Fibroblast of lung (primary cell): ENCODE measurements at regions not wholly inside any gene's neighbourhood (a gene's known extent, or its start where the extent isn't known, plus 50 kb on each side); places are given as distances from the start of the nearest gene placed in this dataset.

ENCODE experiments used
- EZH2 ChIP-seq: IDR thresholded peaks from 2 replicates; pipeline ENCODE4 v1.5.1; 2012; ENCODE audit warnings: low read length, control low read depth, mild to moderate bottlenecking; ENCODE audit errors: missing control alignments
- TF ChIP-seq, protein P1 (sequence below), 2 donors: IDR thresholded peaks in 1 of 2; conservative IDR thresholded peaks in 1 of 2; 1 replicate in 1 of 2; 2 replicates in 1 of 2; pipeline ENCODE4 v1.5.1; 2011 to 2012; ENCODE audit warnings: low read length in 2 of 2, control low read depth in 1 of 2, inconsistent platforms in 1 of 2, low read depth in 1 of 2, mild to moderate bottlenecking in 1 of 2

- TF ChIP-seq, protein P1, sequence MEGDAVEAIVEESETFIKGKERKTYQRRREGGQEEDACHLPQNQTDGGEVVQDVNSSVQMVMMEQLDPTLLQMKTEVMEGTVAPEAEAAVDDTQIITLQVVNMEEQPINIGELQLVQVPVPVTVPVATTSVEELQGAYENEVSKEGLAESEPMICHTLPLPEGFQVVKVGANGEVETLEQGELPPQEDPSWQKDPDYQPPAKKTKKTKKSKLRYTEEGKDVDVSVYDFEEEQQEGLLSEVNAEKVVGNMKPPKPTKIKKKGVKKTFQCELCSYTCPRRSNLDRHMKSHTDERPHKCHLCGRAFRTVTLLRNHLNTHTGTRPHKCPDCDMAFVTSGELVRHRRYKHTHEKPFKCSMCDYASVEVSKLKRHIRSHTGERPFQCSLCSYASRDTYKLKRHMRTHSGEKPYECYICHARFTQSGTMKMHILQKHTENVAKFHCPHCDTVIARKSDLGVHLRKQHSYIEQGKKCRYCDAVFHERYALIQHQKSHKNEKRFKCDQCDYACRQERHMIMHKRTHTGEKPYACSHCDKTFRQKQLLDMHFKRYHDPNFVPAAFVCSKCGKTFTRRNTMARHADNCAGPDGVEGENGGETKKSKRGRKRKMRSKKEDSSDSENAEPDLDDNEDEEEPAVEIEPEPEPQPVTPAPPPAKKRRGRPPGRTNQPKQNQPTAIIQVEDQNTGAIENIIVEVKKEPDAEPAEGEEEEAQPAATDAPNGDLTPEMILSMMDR (conservative IDR thresholded peaks at IDR 0.05 in 1 of 2, IDR thresholded peaks at IDR 0.05 in 1 of 2; ENCODE audit: low read depth in 1 of 2, low read length in 2 of 2), result no peak
- no peak for TF ChIP-seq EZH2
Measured at GRCh38 chr1:79629414-79629813, 622.9 kb upstream of the ADGRL4 start.
